ENCODE measurements at regions not wholly inside any gene's neighbourhood (a gene's known extent, or its start where the extent isn't known, plus 50 kb on each side); places are given as distances from the start of the nearest gene placed in this dataset.

GRCh38 chr14:38143659-38144505 is 63.8 kb upstream of the SSTR1 start:
- TF ChIP-seq CTCF (IDR thresholded peaks at IDR 0.05): no peak

- no peak for TF ChIP-seq CTCF (IDR thresholded peaks at IDR 0.05)
Observed at GRCh38 chr14:38145142-38145541, 62.6 kb upstream of the SSTR1 start.

DNA sequence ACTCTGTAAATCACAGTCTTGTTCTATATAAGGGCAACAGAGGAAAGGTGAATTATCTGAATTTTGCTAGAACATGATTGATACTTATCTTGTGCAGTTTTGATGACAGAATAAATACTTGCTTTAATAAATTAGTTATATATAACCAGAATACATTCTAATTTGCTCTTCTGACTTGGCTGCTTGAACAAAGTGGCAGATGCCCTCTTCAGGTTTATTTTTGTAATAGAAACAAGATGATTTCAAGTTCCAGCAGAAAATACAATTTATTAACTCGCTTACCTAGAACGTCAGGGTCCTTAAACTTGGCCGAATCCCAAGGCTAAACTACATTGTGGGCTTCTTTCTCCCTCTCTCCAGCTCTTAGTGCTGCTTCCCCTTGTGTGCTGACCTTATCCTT is 57.6 kb upstream of the SSTR1 start:
- TF ChIP-seq CTCF (IDR thresholded peaks at IDR 0.05): no peak

Data from LNCAP (cell line).